ENCODE measurements at regions not wholly inside any gene's neighbourhood (a gene's known extent, or its start where the extent isn't known, plus 50 kb on each side); places are given as distances from the start of the nearest gene placed in this dataset.

DNA sequence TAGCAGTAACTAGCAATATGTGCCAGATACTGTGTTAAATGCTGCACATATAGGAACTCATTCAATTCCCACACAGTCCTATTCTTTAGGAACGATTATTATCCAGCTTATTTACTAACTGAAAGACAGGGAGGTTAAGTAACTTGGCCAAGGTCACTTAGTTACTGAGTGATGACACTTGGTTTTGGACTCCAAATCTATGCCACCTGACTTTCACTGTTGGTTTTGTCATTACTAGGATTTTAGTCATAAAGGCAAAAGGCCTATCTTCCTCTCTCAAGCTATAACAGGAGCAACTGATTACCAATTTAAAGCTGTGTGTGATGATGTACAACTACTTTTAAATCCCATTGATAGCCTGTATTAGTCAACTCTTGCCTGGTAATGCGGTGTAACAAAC, 138.9 kb upstream of the STX18 start:
- no peak for DNase-seq (ENCODE audit: low spot score)
- ATAC-seq (ENCODE audit: low FRiP score): no peak
- TF ChIP-seq, protein P1, sequence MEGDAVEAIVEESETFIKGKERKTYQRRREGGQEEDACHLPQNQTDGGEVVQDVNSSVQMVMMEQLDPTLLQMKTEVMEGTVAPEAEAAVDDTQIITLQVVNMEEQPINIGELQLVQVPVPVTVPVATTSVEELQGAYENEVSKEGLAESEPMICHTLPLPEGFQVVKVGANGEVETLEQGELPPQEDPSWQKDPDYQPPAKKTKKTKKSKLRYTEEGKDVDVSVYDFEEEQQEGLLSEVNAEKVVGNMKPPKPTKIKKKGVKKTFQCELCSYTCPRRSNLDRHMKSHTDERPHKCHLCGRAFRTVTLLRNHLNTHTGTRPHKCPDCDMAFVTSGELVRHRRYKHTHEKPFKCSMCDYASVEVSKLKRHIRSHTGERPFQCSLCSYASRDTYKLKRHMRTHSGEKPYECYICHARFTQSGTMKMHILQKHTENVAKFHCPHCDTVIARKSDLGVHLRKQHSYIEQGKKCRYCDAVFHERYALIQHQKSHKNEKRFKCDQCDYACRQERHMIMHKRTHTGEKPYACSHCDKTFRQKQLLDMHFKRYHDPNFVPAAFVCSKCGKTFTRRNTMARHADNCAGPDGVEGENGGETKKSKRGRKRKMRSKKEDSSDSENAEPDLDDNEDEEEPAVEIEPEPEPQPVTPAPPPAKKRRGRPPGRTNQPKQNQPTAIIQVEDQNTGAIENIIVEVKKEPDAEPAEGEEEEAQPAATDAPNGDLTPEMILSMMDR (IDR thresholded peaks at IDR 0.05): no peak

DNA sequence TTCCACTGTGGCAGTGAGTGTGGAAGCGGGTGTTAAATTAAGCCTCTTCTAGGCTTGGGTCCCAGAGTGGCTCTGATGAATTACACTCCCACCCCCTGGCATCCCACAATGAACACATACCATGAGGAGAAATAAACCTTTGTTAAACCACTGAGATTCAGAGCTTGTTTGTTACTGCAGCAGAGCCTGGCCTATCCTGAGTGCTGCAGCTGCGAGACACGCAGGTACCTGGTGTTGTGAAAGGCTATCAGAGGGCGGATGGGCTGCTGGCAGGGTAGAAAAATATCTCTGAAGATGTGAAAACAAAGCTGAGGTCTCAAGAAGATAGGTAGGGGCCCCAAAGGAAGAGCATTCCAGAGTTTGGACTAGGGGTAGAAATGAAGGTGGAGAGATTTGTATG, 138.4 kb upstream of the STX18 start:
- no peak for ATAC-seq (ENCODE audit: low FRiP score)
- no peak for DNase-seq (ENCODE audit: low spot score)
- TF ChIP-seq, protein P1 (IDR thresholded peaks at IDR 0.05): no peak

DNA sequence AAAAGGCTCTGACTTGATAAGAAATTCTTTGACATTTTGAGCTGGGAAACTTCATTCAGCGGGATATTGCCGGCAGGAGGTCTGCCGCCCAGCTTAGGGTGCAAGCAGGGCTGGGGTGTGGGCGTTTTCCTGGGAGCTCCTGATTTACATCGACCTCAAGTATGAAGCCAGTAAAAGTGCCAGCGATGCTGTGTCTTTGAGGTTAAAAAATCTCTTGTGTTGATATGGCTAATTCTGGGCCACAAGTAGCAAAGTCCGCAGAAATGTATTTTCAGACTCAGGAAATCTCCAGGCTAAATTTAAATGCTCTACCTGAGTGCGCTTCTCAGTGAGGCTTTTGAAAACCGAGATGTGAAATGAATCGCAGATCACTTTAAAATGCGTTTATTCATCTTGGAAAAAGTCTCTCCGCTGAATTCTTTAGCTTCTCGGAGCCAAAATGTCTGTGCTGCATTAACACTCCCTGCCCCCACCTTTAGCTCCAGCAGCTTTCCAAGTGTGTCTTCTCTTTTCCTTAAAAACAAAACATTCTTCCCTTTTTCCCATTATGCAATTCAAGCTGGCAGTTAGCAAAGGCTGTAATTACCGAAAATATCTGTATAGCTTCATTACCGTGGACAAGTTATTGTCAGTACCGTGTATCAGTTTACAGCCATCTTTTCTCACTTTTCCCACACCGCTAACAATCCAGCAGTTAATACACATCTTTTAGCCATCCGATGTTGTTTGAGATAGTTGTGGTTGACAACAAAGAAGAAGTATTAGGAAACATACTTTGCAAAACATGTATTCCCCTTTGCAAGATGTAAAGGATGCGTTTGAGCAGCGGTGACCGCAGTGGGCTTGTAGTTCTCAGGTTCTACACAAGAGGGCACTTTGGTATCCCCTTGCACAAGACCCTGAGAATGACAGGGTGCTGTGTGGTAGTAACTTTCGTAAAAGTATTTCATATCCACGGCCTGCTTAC, 136.0 kb upstream of the STX18 start:
- ATAC-seq (ENCODE audit: low FRiP score) (peak; percentile 80), DNase-seq (ENCODE audit: low spot score) (no peak)
- TF ChIP-seq, protein P1 (IDR thresholded peaks at IDR 0.05): peak in 1 of 3 donors; percentile 34

DNA sequence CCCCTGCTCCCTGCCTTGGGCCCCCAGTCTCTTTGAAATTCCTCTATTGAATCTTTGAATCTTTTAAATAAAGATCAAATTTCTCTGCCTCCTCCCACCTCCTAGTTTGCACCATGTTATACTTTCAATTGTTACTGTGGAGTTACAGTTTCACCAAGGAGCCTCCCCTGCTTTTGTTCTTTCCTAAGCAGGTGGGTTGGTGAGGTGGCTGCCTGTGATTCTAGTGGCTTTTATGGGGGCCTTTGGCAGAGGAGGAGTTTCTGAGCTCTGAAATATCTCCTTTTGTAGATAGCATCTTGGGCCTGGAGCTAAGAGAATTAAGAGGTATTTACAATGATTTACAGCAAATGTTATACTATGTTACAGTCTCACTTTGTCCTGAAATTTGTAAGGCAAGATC, 133.8 kb upstream of the STX18 start:
- ATAC-seq (ENCODE audit: low FRiP score) (no peak), DNase-seq (ENCODE audit: low spot score) (no peak)
- TF ChIP-seq, protein P1 (IDR thresholded peaks at IDR 0.05): no peak

DNA sequence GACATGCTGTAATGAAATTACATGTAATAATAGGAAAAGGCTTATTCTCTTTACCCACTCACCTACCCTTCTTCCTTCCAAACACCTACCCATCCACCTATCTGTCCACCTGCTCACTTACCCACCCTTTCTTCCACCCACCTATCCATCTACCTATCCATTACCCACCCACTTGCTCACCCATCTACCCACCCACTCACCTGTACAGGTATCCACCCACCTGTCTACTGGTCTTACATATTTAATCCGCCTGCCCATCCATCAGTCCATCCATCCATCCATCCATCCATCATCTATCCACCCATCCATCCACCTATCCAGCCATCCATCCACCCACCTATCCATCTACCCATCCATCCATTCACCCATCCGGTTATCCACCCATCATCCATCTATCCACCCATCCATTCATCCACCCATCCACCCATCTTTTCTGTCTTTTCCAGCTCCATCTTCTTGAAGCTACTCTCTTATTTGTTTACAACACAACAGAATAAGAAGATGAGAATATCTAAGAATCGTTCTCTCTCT, 133.3 kb upstream of the STX18 start:
- TF ChIP-seq, protein P1 (IDR thresholded peaks at IDR 0.05): no peak
- DNase-seq (ENCODE audit: low spot score) (no peak), ATAC-seq (ENCODE audit: low FRiP score) (no peak)

DNA sequence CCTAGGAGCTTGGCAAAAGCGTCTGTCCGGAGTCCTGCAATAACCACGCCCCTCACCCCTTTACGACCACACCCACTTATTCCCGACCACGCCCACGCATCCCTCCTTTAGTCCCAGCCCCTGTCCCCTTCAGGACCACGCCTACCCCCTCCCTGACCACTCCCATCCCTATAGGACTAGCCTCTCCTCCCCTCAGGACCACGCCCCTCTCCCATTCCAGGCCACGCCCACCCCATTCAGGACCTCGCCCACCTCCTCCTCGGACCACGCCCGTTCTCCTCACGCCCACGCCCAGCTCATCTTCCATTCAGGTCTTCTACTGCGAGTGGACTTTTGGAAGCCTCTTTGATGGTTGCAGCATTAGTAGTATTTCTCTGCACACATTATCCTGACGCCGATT, 131.2 kb upstream of the STX18 start:
- DNase-seq (ENCODE audit: low spot score) (no peak), ATAC-seq (ENCODE audit: low FRiP score) (no peak)
- TF ChIP-seq, protein P1 (IDR thresholded peaks at IDR 0.05): no peak

DNA sequence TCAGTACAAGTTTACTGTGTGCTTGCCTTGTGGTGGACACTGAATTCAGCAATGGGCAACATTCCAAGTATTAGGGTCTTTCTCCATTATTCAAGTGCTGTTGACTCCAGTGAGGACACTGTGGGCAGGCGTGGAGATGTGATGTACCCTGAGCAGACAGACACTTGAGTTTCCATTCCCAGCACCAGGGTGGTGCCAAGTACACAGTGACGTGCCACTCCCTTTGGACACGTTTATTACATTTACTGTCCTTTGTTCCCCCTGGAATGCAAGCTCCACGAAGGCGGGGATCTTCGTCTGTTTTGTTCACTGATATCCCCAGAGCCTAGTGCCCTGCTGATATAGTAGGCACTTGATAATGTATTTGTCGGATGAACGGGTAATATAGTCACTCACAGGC, 130.6 kb upstream of the STX18 start:
- TF ChIP-seq, protein P1 (IDR thresholded peaks at IDR 0.05): no peak
- DNase-seq (ENCODE audit: low spot score) (no peak), ATAC-seq (ENCODE audit: low FRiP score) (no peak)

All from omental fat pad (tissue), 3 donors.